Calu3 (cell line): ENCODE measurements at regions not wholly inside any gene's neighbourhood (a gene's known extent, or its start where the extent isn't known, plus 50 kb on each side); places are given as distances from the start of the nearest gene placed in this dataset.

ENCODE experiments used
- BruUV-seq: library from RNA; stranded (reverse); fragments of 400-500 nt; replicated peaks from 2 replicates; lab custom pipeline; 2021; lab: Mats Ljungman, UMichigan
- CTCF ChIA-PET: fragments of 300-600 bp; sonication (Branson Sonifier 250); formaldehyde crosslinking; loops from one replicate; lab custom pipeline; 2022; ENCODE audit warnings: antibody characterized with exemption; lab: Charles Lee
- DNase-seq: peaks from one replicate; pipeline ENCODE4 v3.0.0; 2022
- H3K27ac Mint-ChIP-seq: one replicate; pipeline ENCODE4 v1.8.0; 2022; ENCODE audit warnings: mixed read lengths; ENCODE audit not compliant: unreplicated experiment
- H3K27me3 Mint-ChIP-seq: one replicate; pipeline ENCODE4 v1.8.0; 2022; ENCODE audit warnings: mixed read lengths; ENCODE audit not compliant: unreplicated experiment
- H3K36me3 Mint-ChIP-seq: one replicate; pipeline ENCODE4 v1.8.0; 2022; ENCODE audit warnings: mild to moderate bottlenecking, moderate library complexity, mixed read lengths; ENCODE audit not compliant: insufficient read depth, unreplicated experiment
- H3K4me1 Mint-ChIP-seq: one replicate; pipeline ENCODE4 v1.8.0; 2022; ENCODE audit warnings: mild to moderate bottlenecking, low read depth, mixed read lengths; ENCODE audit not compliant: unreplicated experiment
- H3K4me3 Mint-ChIP-seq: one replicate; pipeline ENCODE4 v1.8.0; 2022; ENCODE audit warnings: mild to moderate bottlenecking, low read depth, moderate library complexity, mixed read lengths; ENCODE audit not compliant: unreplicated experiment
- H3K9me3 Mint-ChIP-seq: one replicate; pipeline ENCODE4 v1.8.0; 2022; ENCODE audit warnings: low read depth, mixed read lengths; ENCODE audit not compliant: unreplicated experiment
- intact Hi-C: fragments of 100-400 bp; cut with micrococcal nuclease; formaldehyde crosslinking; loops from one replicate; pipeline ENCODE4 v1.10.0; 2022; ENCODE audit not compliant: unreplicated experiment
- TF ChIP-seq, protein P1 (sequence below): fragments of 200-600 bp; IDR thresholded peaks from one replicate; pipeline ENCODE4 v1.8.0; 2022; ENCODE audit warnings: antibody characterized with exemption; ENCODE audit not compliant: unreplicated experiment

DNA sequence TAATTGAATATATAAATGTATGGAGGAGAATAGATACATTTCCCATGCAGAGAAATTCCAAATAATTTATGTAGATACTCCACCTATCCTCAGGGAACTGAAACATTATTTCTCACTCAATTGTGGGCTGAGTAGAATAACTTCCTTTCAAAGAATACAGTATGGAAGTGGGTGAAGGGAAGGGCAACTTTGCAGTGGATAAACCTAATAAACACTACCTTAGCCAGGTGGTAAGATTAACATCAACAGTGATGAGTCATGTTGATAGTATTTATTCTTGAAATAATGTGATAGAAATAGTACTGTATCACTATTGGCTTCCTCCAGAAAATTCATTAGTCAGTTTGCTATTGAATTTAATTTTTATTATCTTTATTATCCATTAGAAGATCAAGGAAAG lies 716.4 kb upstream of the CHAC2 start:
- TF ChIP-seq, protein P1, sequence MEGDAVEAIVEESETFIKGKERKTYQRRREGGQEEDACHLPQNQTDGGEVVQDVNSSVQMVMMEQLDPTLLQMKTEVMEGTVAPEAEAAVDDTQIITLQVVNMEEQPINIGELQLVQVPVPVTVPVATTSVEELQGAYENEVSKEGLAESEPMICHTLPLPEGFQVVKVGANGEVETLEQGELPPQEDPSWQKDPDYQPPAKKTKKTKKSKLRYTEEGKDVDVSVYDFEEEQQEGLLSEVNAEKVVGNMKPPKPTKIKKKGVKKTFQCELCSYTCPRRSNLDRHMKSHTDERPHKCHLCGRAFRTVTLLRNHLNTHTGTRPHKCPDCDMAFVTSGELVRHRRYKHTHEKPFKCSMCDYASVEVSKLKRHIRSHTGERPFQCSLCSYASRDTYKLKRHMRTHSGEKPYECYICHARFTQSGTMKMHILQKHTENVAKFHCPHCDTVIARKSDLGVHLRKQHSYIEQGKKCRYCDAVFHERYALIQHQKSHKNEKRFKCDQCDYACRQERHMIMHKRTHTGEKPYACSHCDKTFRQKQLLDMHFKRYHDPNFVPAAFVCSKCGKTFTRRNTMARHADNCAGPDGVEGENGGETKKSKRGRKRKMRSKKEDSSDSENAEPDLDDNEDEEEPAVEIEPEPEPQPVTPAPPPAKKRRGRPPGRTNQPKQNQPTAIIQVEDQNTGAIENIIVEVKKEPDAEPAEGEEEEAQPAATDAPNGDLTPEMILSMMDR: no peak
- intact Hi-C loops: no loop called here
- Mint-ChIP-seq H3K27ac (no peak overlapping the region), H3K4me3 (no peak overlapping the region), H3K36me3 (no peaks in the 10 kb centered on the region), H3K27me3 (no peaks in the 10 kb centered on the region), H3K9me3 (peaks cover 2% of the 10 kb centered on the region), H3K4me1 (no peaks in the 10 kb centered on the region)
- BruUV-seq: no TSS peak
- CTCF ChIA-PET: no interaction called here
- DNase-seq: no peak

DNA sequence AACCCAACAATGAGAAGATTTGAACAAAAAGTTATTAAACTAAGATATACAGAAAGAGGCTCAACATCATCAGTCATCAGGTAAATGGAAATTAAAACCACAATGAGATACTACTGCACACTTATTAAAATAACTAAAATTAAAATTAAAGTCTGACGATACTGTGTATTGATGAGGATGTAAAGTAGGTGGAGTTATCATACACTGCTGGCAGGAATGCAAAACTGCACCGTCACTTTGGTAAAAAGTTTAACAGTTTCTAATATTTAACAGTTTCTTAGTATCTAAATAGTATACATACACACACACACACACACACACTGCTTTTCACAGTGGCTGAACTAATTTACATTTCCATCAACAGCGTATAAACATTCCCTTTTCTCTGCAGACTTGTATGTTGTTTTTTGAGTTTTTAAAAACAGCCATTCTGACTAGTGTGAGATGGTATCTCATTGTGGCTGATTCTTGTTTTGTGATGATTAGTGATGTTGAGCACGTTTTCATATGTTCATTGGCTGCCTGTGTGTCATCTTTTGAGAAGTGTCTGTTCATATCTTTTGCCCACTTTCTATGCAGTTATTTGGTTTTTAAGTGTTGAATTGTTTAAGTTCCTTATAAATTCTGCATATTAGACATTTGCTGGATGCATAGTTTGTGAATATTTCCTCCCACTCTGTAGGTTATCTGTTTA lies 726.9 kb upstream of the CHAC2 start:
- CTCF ChIA-PET: no interaction called here
- no peak for DNase-seq
- TF ChIP-seq, protein P1: no peak
- Mint-ChIP-seq H3K4me1 (no peaks in the 10 kb centered on the region), H3K27me3 (no peaks in the 10 kb centered on the region), H3K27ac (no peak overlapping the region), H3K36me3 (no peaks in the 10 kb centered on the region), H3K9me3 (no peaks in the 10 kb centered on the region), H3K4me3 (no peak overlapping the region)
- BruUV-seq: no TSS peak
- intact Hi-C loops: no loop called here

DNA sequence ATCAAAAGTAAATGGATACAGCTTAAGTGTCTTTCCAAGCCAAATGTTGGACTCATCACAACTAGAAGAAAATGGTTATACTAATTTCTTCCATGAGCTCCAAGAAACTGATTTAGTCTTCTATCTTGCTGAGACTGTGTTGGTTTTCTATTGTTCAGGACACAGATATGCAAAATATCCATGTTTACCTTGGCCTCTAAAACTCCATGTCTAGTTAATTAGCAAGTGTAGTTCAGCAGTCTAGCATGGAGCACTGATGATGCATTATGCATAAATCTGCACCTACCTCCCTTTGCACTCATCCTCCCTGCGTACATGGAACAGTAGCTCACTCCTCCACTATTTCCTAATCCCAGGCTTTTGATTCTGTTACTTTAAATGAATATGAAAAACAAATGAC lies 731.4 kb upstream of the CHAC2 start:
- intact Hi-C loops: no loop called here
- CTCF ChIA-PET: interaction anchor here (0.6 to 0.7 kb wide), 2 partner anchors 17 to 160 kb away, joined by 3 read pairs; no protein-coding TSS in a partner anchor
- Mint-ChIP-seq H3K4me1 (no peaks in the 10 kb centered on the region), H3K27ac (no peak overlapping the region), H3K36me3 (no peaks in the 10 kb centered on the region), H3K27me3 (no peaks in the 10 kb centered on the region), H3K9me3 (no peaks in the 10 kb centered on the region), H3K4me3 (no peak overlapping the region)
- no peak for DNase-seq
- TF ChIP-seq, protein P1: no peak
- no TSS peak for BruUV-seq

DNA sequence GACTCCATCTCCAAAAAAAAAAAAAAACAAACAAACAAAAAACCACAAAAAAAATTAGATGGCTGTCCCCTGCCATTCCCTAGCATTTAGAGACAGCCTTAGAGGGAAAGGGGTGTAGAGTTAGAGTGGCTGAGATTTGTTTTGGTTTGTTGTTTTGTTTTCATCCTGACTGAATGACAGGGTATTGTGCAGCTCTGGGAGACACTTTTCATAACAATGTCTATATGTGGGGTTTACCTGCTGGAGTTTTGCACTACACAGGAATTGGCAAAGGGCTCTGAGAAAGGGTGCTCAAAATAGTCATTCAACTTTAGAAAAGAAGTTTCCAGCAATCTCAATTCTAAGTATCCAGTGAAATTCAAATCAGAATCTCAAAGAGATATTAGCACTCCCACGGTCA lies 732.5 kb upstream of the CHAC2 start:
- TF ChIP-seq, protein P1: no peak
- no peaks in the 10 kb centered on the region for H3K36me3 Mint-ChIP-seq
- BruUV-seq: no TSS peak
- intact Hi-C loops: no loop called here
- H3K27ac Mint-ChIP-seq: no peak overlapping the region
- H3K4me1 Mint-ChIP-seq: no peaks in the 10 kb centered on the region
- no peaks in the 10 kb centered on the region for H3K9me3 Mint-ChIP-seq
- DNase-seq: no peak
- CTCF ChIA-PET: interaction anchor here (0.7 kb wide), 1 partner anchor 61 kb away, joined by 4 read pairs; no protein-coding TSS in a partner anchor
- H3K27me3 Mint-ChIP-seq: no peaks in the 10 kb centered on the region
- no peak overlapping the region for H3K4me3 Mint-ChIP-seq
